DND-41 (cell line): ENCODE measurements at regions not wholly inside any gene's neighbourhood (a gene's known extent, or its start where the extent isn't known, plus 50 kb on each side); places are given as distances from the start of the nearest gene placed in this dataset.
"Not testable (repeated sequence)": the region's sequence is repeated elsewhere in the genome, so short reads cannot be mapped to it uniquely, and the experiment has no call there.

Experiments
- ATAC-seq: fragments of 200-7000 bp; cut with Tn5 transposase; 3 replicates; pipeline ENCODE4 v1.9.1; 2021; ENCODE audit warnings: low read depth; ENCODE audit not compliant: insufficient read depth
- DNase-seq: peaks from one replicate; pipeline ENCODE4 v3.0.0-alpha.2; 2020
- H2AFZ ChIP-seq: 2 replicates; pipeline ENCODE4 v1.6.0; 2012; ENCODE audit warnings: low read depth, low read length
- H3K27ac ChIP-seq: 2 replicates; pipeline ENCODE4 v1.5.1; 2012; ENCODE audit warnings: low read length, inconsistent platforms
- H3K27me3 ChIP-seq: fragments of 200-600 bp; sonication (generic); 2 replicates; pipeline ENCODE4 v1.6.0; 2012; ENCODE audit warnings: low read length, mild to moderate bottlenecking, inconsistent platforms; ENCODE audit not compliant: insufficient read depth, poor library complexity
- H3K36me3 ChIP-seq: 2 replicates; pipeline ENCODE4 v1.5.1; 2012; ENCODE audit warnings: low read length, inconsistent platforms; ENCODE audit not compliant: insufficient read depth
- H3K4me1 ChIP-seq: 2 replicates; pipeline ENCODE4 v1.5.1; 2012; ENCODE audit warnings: mild to moderate bottlenecking, low read length; ENCODE audit not compliant: insufficient read depth
- H3K4me2 ChIP-seq: 2 replicates; pipeline ENCODE4 v1.6.0; 2012; ENCODE audit warnings: mild to moderate bottlenecking, moderate library complexity, low read length, inconsistent platforms; ENCODE audit not compliant: insufficient read depth
- H3K4me3 ChIP-seq, 2 experiments: fragments of 200-600 bp in 1 of 2; shearing (Covaris generic) in 1 of 2; 2 replicates each; pipeline ENCODE4 v1.5.1; 2012 to 2016; ENCODE audit warnings: inconsistent platforms in 2 of 2, low read length in 2 of 2, mild to moderate bottlenecking in 2 of 2, low read depth in 1 of 2, moderate library complexity in 1 of 2
- H3K79me2 ChIP-seq: 2 replicates; pipeline ENCODE4 v1.6.0; 2012; ENCODE audit warnings: low read length, inconsistent platforms; ENCODE audit not compliant: insufficient read depth
- H3K9ac ChIP-seq: 2 replicates; pipeline ENCODE4 v1.6.0; 2012; ENCODE audit warnings: low read depth, mild to moderate bottlenecking, inconsistent platforms, low read length, moderate library complexity
- H3K9me3 ChIP-seq: 2 replicates; pipeline ENCODE4 v1.5.1; 2012; ENCODE audit warnings: low read length, moderate library complexity, mild to moderate bottlenecking, inconsistent platforms; ENCODE audit not compliant: insufficient read depth, severe bottlenecking
- H4K20me1 ChIP-seq: 2 replicates; pipeline ENCODE4 v1.6.0; 2012; ENCODE audit warnings: low read length; ENCODE audit not compliant: insufficient read depth
- CTCF ChIP-seq: IDR thresholded peaks from 2 replicates; pipeline ENCODE4 v1.5.1; 2012; ENCODE audit warnings: borderline replicate concordance, low read length, moderate library complexity, mild to moderate bottlenecking; ENCODE audit not compliant: poor library complexity, severe bottlenecking; ENCODE audit errors: extremely low read depth
- EZH2 ChIP-seq: IDR thresholded peaks from 3 replicates; pipeline ENCODE4 v1.6.1; 2012; ENCODE audit warnings: borderline replicate concordance, low read depth, mild to moderate bottlenecking, moderate library complexity, low read length, inconsistent platforms; ENCODE audit not compliant: severe bottlenecking

- TF ChIP-seq EZH2 (no peak), CTCF (no peak)
- H3K27ac ChIP-seq, result no peak overlapping the region
- no peak overlapping the region for H3K4me3 ChIP-seq
Measured at GRCh38 chr10:131363416-131363815, 51.9 kb upstream of the TCERG1L start.

GRCh38 chr10:131371571-131371970 lies 60.0 kb upstream of the TCERG1L start:
- no peaks in the 10 kb centered on the region for H3K36me3 ChIP-seq
- H4K20me1 ChIP-seq, result no peaks in the 10 kb centered on the region
- ATAC-seq, result peak; percentile 35; the same call in 1 of the 3 replicates
- no peak overlapping the region for H3K4me2 ChIP-seq
- H3K9ac ChIP-seq, result no peak overlapping the region
- peak; percentile 7 for DNase-seq
- H3K4me3 ChIP-seq, result no peak overlapping the region
- H3K27ac ChIP-seq, result no peak overlapping the region
- no peaks in the 10 kb centered on the region for H3K27me3 ChIP-seq
- H2AFZ ChIP-seq, result no peak overlapping the region
- no peaks in the 10 kb centered on the region for H3K79me2 ChIP-seq
- H3K9me3 ChIP-seq, result peaks cover 11% of the 10 kb centered on the region
- H3K4me1 ChIP-seq, result no peaks in the 10 kb centered on the region
- TF ChIP-seq CTCF, result no peak
- TF ChIP-seq EZH2, result no peak

More at GRCh38 chr10:131363416-131363815, 51.9 kb upstream of the TCERG1L start:
- Histone ChIP-seq H3K36me3 (no peaks in the 10 kb centered on the region), H3K9me3 (peaks cover 5% of the 10 kb centered on the region), H3K4me2 (no peak overlapping the region), H3K27me3 (no peaks in the 10 kb centered on the region), H4K20me1 (no peaks in the 10 kb centered on the region), H2AFZ (no peak overlapping the region), H3K9ac (no peak overlapping the region), H3K79me2 (no peaks in the 10 kb centered on the region), H3K4me1 (no peaks in the 10 kb centered on the region)
- ATAC-seq (no peak), DNase-seq (no peak)

GRCh38 chr10:131381576-131381975 lies 70.1 kb upstream of the TCERG1L start:
- H3K4me1 ChIP-seq, result no peaks in the 10 kb centered on the region
- no peak overlapping the region for H3K9ac ChIP-seq
- H3K9me3 ChIP-seq, result no peaks in the 10 kb centered on the region
- ATAC-seq, result no peak
- no peak overlapping the region for H2AFZ ChIP-seq
- no peak overlapping the region for H3K4me2 ChIP-seq
- DNase-seq, result no peak
- no peaks in the 10 kb centered on the region for H4K20me1 ChIP-seq
- H3K79me2 ChIP-seq, result no peaks in the 10 kb centered on the region
- H3K4me3 ChIP-seq, result no peak overlapping the region
- H3K27ac ChIP-seq, result no peak overlapping the region
- no peaks in the 10 kb centered on the region for H3K36me3 ChIP-seq
- TF ChIP-seq CTCF, result no peak
- TF ChIP-seq EZH2, result no peak
- H3K27me3 ChIP-seq, result no peaks in the 10 kb centered on the region

GRCh38 chr10:131385161-131385872 lies 73.8 kb upstream of the TCERG1L start:
- H3K4me1 ChIP-seq, H3K27me3 ChIP-seq, ATAC-seq, H3K4me3 ChIP-seq, H3K9ac ChIP-seq, H3K36me3 ChIP-seq, H3K79me2 ChIP-seq, H3K9me3 ChIP-seq, H3K27ac ChIP-seq, H2AFZ ChIP-seq, H3K4me2 ChIP-seq, DNase-seq, H4K20me1 ChIP-seq: not testable (repeated sequence)
